Esophagus squamous epithelium (tissue), 5 donors: ENCODE measurements at regions not wholly inside any gene's neighbourhood (a gene's known extent, or its start where the extent isn't known, plus 50 kb on each side); places are given as distances from the start of the nearest gene placed in this dataset.

ENCODE experiments used
- DNase-seq: peaks from one replicate; lab custom pipeline; 2025; lab: John Stamatoyannopoulos, UW
- H3K27ac ChIP-seq, 4 donors: fragments of 200-600 bp; sonication (generic); one replicate each; pipeline ENCODE4 v1.5.1; 2016 to 2019; ENCODE audit warnings: mild to moderate bottlenecking in 1 of 4
- H3K27me3 ChIP-seq, 4 donors: fragments of 200-600 bp; sonication (generic); 1 replicate in 3 of 4; 2 replicates in 1 of 4; pipeline versions ENCODE4 v1.5.1 to v1.6.0; 2017 to 2021; ENCODE audit warnings: antibody characterized with exemption in 1 of 4
- H3K36me3 ChIP-seq, 3 donors: fragments of 200-600 bp; sonication (generic); one replicate each; pipeline ENCODE4 v1.5.1; 2016 to 2019
- H3K4me1 ChIP-seq, 3 donors: fragments of 200-600 bp; sonication (generic); one replicate each; pipeline ENCODE4 v1.5.1; 2017 to 2019
- H3K4me3 ChIP-seq, 4 donors: fragments of 200-600 bp; sonication (generic); 1 replicate in 3 of 4; 2 replicates in 1 of 4; pipeline ENCODE4 v1.5.1; 2016 to 2019; ENCODE audit warnings: mild to moderate bottlenecking in 2 of 4, moderate library complexity in 1 of 4
- H3K9me3 ChIP-seq, 3 donors: fragments of 200-600 bp; sonication (generic); one replicate each; pipeline ENCODE4 v1.5.1; 2016 to 2019
- POLR2A ChIP-seq, 4 donors: fragments of 450-650 bp; IDR thresholded peaks; one replicate each; pipeline ENCODE4 v1.6.1; 2017; ENCODE audit warnings: antibody characterized with exemption in 4 of 4, mild to moderate bottlenecking in 4 of 4, moderate library complexity in 3 of 4
- WGBS, 2 donors: methylation state at CpG; one replicate each; pipeline ENCODE4 v1.1.5; 2018; 5-methylcytosine and 5-hydroxymethylcytosine counted together
- intact Hi-C: fragments of 100-400 bp; cut with DNase I; formaldehyde crosslinking; loops from one replicate; pipeline ENCODE4 v1.15.0; 2022
- TF ChIP-seq, protein P1 (sequence below), 6 experiments: fragments of 450-650 bp in 4 of 6; fragments of 200-600 bp in 2 of 6; sonication (generic) in 2 of 6; IDR thresholded peaks; one replicate each; pipeline ENCODE4 v1.5.1; 2016 to 2019; ENCODE audit warnings: antibody characterized with exemption in 6 of 6, mild to moderate bottlenecking in 4 of 6, moderate library complexity in 4 of 6
- donor health status: DM: yes; HTN: yes; CAD: no.

DNA sequence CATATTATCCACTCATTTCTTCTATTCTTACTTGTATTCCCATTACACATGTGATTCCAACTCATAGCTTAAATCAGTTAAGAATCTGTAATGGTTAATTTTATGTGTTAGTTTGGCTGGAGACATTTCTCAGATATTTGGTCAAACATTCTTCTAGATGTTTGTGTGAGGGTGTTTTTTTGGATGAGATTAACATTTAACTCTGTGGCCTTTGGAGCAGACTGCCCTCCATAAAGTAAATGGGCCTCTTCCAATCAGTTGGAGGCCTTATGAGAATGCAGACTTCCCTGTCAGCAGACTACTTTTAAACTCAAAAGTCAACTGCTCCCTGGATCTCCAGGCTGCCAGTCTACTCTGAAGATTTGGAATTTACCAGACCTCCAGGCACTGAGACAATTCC is 976.8 kb upstream of the ACVR2A start:
- TF ChIP-seq, protein P1, sequence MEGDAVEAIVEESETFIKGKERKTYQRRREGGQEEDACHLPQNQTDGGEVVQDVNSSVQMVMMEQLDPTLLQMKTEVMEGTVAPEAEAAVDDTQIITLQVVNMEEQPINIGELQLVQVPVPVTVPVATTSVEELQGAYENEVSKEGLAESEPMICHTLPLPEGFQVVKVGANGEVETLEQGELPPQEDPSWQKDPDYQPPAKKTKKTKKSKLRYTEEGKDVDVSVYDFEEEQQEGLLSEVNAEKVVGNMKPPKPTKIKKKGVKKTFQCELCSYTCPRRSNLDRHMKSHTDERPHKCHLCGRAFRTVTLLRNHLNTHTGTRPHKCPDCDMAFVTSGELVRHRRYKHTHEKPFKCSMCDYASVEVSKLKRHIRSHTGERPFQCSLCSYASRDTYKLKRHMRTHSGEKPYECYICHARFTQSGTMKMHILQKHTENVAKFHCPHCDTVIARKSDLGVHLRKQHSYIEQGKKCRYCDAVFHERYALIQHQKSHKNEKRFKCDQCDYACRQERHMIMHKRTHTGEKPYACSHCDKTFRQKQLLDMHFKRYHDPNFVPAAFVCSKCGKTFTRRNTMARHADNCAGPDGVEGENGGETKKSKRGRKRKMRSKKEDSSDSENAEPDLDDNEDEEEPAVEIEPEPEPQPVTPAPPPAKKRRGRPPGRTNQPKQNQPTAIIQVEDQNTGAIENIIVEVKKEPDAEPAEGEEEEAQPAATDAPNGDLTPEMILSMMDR (IDR thresholded peaks at IDR 0.05), result no peak
- TF ChIP-seq POLR2A (IDR thresholded peaks at IDR 0.05), result no peak

DNA sequence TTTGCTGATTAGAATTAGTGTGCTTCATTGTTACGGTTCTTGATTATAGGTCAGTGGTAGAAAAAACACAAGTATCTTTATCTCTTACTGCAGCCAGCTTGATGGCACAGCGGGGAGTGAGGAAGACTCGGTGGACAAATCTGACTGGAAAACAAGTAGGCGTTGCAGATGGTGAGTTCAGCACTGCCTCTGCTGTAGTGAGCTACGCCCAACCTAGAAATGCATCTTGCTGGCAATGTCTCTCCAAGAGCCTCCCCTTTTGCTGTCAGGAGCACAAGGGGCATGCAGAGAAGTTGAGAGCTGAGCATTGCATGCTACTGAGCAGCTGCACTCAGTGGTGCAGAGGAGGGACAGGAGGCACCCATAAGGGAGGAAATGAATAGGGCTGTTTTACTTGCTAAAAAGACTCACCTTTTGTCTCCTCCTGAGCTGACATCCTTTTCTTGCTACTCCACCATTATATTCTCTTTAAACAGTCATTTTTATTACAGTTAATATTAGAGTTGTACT is 977.3 kb upstream of the ACVR2A start:
- Histone ChIP-seq H3K27ac (no peak overlapping the region), H3K27me3 (no peaks in the 10 kb centered on the region), H3K4me3 (no peak overlapping the region), H3K4me1 (no peaks in the 10 kb centered on the region), H3K36me3 (no peaks in the 10 kb centered on the region), H3K9me3 (peaks cover 0 to 8% (median 0%) of the 10 kb centered on the region in 3 donors)
- no peak for DNase-seq
- no peak for TF ChIP-seq POLR2A (IDR thresholded peaks at IDR 0.05)
- TF ChIP-seq, protein P1 (IDR thresholded peaks at IDR 0.05), result no peak
- WGBS, 2 donors, result 91 to 93% methylated on average over 5 of the region's 5 CpGs
- intact Hi-C loops, result no loop called here

More for the DNA sequence above, 976.8 kb upstream of the ACVR2A start:
- Histone ChIP-seq H3K4me3 (no peak overlapping the region), H3K27ac (no peak overlapping the region), H3K36me3 (no peaks in the 10 kb centered on the region), H3K4me1 (no peaks in the 10 kb centered on the region), H3K27me3 (no peaks in the 10 kb centered on the region), H3K9me3 (peaks cover 0 to 8% (median 0%) of the 10 kb centered on the region in 3 donors)
- intact Hi-C loops, result no loop called here
- no peak for DNase-seq

DNA sequence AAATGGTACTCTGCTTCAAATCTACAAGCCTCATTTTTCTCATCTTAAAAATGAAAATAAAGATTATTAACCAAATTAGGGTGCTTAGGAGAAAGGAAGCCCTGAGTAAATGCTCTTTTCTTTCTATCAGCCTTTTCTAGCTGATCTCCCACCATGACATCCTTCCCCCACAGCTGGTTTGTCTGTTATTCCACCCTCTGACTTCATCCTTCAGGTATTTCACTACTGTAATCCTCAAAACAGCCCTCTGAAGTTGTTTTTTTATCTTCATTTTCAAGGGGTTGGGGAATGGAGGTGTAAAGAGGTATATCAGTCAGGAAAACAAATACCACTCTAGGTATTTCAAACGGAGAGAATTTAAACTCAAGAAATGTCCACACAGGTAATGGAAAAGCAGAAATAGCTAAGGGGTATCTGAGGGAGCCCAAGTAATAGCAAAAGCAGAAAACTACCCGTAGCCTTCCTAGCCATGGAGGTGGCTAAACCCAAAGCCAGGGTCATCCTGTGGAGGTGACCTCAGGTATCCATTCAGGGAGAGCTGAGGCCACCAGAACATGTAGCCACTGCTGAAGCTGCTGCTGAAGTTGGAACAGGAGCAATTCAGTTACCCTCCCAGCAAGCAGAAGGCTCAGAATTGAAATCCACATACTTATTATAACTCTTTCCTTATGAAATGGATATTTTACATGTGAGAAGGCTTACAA is 990.9 kb upstream of the ACVR2A start:
- no peak for DNase-seq
- no peaks in the 10 kb centered on the region for H3K36me3 ChIP-seq
- no peak overlapping the region for H3K27ac ChIP-seq
- H3K27me3 ChIP-seq, result no peaks in the 10 kb centered on the region
- intact Hi-C loops, result no loop called here
- peaks cover 0 to 14% (median 0%) of the 10 kb centered on the region in 3 donors for H3K4me1 ChIP-seq
- H3K9me3 ChIP-seq, result no peaks in the 10 kb centered on the region
- H3K4me3 ChIP-seq, result no peak overlapping the region
- 73 to 93% methylated on average over 2 of the region's 2 CpGs for WGBS, 2 donors
- TF ChIP-seq, protein P1 (IDR thresholded peaks at IDR 0.05), result no peak
- TF ChIP-seq POLR2A (IDR thresholded peaks at IDR 0.05), result no peak

DNA sequence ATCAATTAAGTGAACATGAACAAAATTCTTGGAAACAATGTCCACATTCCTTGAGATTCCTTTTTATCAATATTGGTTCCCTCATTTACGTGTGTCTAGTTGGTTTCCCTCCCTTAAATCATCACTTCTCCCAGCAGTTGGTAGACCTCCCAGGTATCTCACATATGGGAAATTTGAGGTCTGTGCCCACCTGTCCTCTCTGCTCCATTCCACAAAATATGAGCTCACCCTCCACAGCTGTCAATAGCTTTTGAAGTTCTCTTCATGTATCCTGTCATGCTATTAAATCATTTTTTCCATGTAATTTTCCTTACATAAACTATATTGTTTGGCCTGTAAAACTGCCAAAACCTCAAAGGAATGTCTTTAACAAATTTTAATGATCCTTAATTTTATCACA is 992.2 kb upstream of the ACVR2A start:
- H3K27me3 ChIP-seq, result no peaks in the 10 kb centered on the region
- no peaks in the 10 kb centered on the region for H3K36me3 ChIP-seq
- WGBS, 2 donors, result 62 to 77% methylated on average over 1 of the region's 1 CpG
- no peak overlapping the region for H3K27ac ChIP-seq
- no peak for DNase-seq
- no peak overlapping the region for H3K4me3 ChIP-seq
- no peak for TF ChIP-seq POLR2A (IDR thresholded peaks at IDR 0.05)
- TF ChIP-seq, protein P1 (IDR thresholded peaks at IDR 0.05), result no peak
- H3K4me1 ChIP-seq, result peaks cover 0 to 14% (median 0%) of the 10 kb centered on the region in 3 donors
- no peaks in the 10 kb centered on the region for H3K9me3 ChIP-seq
- intact Hi-C loops, result no loop called here

DNA sequence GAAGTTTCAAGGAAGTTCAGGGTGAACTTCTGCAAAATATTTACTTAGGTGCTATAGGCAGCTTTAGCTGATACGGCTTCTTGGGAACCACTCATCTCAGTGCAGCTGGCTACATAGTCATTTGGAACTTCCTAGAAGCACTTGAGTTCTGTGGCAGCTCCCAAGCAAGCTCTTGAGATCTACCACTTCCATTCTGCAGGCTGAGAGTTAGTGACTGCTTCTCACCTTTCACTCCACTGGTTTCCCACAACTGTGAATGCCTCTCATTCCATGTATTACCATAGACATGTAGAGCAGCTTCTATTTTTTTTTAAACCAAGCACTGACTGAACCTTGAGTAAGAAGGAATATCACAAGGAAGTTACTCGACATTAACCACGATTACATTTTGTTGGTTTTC is 994.1 kb upstream of the ACVR2A start:
- Histone ChIP-seq H3K27ac (no peak overlapping the region), H3K4me1 (peaks cover 0 to 14% (median 0%) of the 10 kb centered on the region in 3 donors), H3K4me3 (no peak overlapping the region), H3K27me3 (no peaks in the 10 kb centered on the region), H3K9me3 (no peaks in the 10 kb centered on the region), H3K36me3 (no peaks in the 10 kb centered on the region)
- intact Hi-C loops, result no loop called here
- TF ChIP-seq, protein P1 (IDR thresholded peaks at IDR 0.05), result no peak
- TF ChIP-seq POLR2A (IDR thresholded peaks at IDR 0.05), result no peak
- 87 to 88% methylated on average over 3 of the region's 3 CpGs for WGBS, 2 donors
- no peak for DNase-seq
